ENCODE measurements at regions not wholly inside any gene's neighbourhood (a gene's known extent, or its start where the extent isn't known, plus 50 kb on each side); places are given as distances from the start of the nearest gene placed in this dataset.

GRCh38 chr13:70955887-70956286 is 847.6 kb upstream of the KLHL1 start:
- Mint-ChIP-seq H3K27me3 (ENCODE audit: low read depth) (peaks cover 2% of the 10 kb centered on the region), H3K36me3 (ENCODE audit: low read depth) (no peaks in the 10 kb centered on the region), H3K27ac (ENCODE audit: unreplicated experiment) (no peak overlapping the region), H3K4me3 (ENCODE audit: unreplicated experiment) (no peak overlapping the region), H3K4me1 (ENCODE audit: low read depth) (no peaks in the 10 kb centered on the region), H3K9me3 (ENCODE audit: low read depth) (no peaks in the 10 kb centered on the region)
- no peak for TF ChIP-seq CTCF (IDR thresholded peaks at IDR 0.05)
- no peak for DNase-seq (ENCODE audit: low spot score)

- H3K9me3 Mint-ChIP-seq (ENCODE audit: low read depth): no peaks in the 10 kb centered on the region
- no peaks in the 10 kb centered on the region for H3K27me3 Mint-ChIP-seq (ENCODE audit: low read depth)
- no peak overlapping the region for H3K27ac Mint-ChIP-seq (ENCODE audit: unreplicated experiment)
- no peak for TF ChIP-seq CTCF (IDR thresholded peaks at IDR 0.05)
- H3K4me1 Mint-ChIP-seq (ENCODE audit: low read depth): no peaks in the 10 kb centered on the region
- H3K4me3 Mint-ChIP-seq (ENCODE audit: unreplicated experiment): no peak overlapping the region
- no peaks in the 10 kb centered on the region for H3K36me3 Mint-ChIP-seq (ENCODE audit: low read depth)
- DNase-seq (ENCODE audit: low spot score): no peak
Measured at GRCh38 chr13:70950664-70951063, 842.4 kb upstream of the KLHL1 start.

- TF ChIP-seq CTCF (IDR thresholded peaks at IDR 0.05): no peak
- no peaks in the 10 kb centered on the region for H3K9me3 Mint-ChIP-seq (ENCODE audit: low read depth)
- no peaks in the 10 kb centered on the region for H3K36me3 Mint-ChIP-seq (ENCODE audit: low read depth)
- no peak overlapping the region for H3K4me3 Mint-ChIP-seq (ENCODE audit: unreplicated experiment)
- DNase-seq (ENCODE audit: low spot score): no peak
- H3K27me3 Mint-ChIP-seq (ENCODE audit: low read depth): no peaks in the 10 kb centered on the region
- H3K4me1 Mint-ChIP-seq (ENCODE audit: low read depth): no peaks in the 10 kb centered on the region
- no peak overlapping the region for H3K27ac Mint-ChIP-seq (ENCODE audit: unreplicated experiment)
Measured at GRCh38 chr13:70945506-70945905, 837.3 kb upstream of the KLHL1 start.

- Mint-ChIP-seq H3K4me3 (ENCODE audit: unreplicated experiment) (no peak overlapping the region), H3K36me3 (ENCODE audit: low read depth) (no peaks in the 10 kb centered on the region), H3K27me3 (ENCODE audit: low read depth) (no peaks in the 10 kb centered on the region), H3K27ac (ENCODE audit: unreplicated experiment) (no peak overlapping the region), H3K4me1 (ENCODE audit: low read depth) (no peaks in the 10 kb centered on the region), H3K9me3 (ENCODE audit: low read depth) (no peaks in the 10 kb centered on the region)
- DNase-seq (ENCODE audit: low spot score): no peak
- no peak for TF ChIP-seq CTCF (IDR thresholded peaks at IDR 0.05)
Measured at GRCh38 chr13:70941454-70941853, 833.2 kb upstream of the KLHL1 start.

GRCh38 chr13:70938462-70938861 is 830.2 kb upstream of the KLHL1 start:
- Mint-ChIP-seq H3K27ac (ENCODE audit: unreplicated experiment) (no peak overlapping the region), H3K4me1 (ENCODE audit: low read depth) (no peaks in the 10 kb centered on the region), H3K9me3 (ENCODE audit: low read depth) (no peaks in the 10 kb centered on the region), H3K27me3 (ENCODE audit: low read depth) (no peaks in the 10 kb centered on the region), H3K36me3 (ENCODE audit: low read depth) (no peaks in the 10 kb centered on the region), H3K4me3 (ENCODE audit: unreplicated experiment) (no peak overlapping the region)
- no peak for TF ChIP-seq CTCF (IDR thresholded peaks at IDR 0.05)
- no peak for DNase-seq (ENCODE audit: low spot score)
